HCT116 (cell line): ENCODE measurements at regions not wholly inside any gene's neighbourhood (a gene's known extent, or its start where the extent isn't known, plus 50 kb on each side); places are given as distances from the start of the nearest gene placed in this dataset.

Source experiments
- ATAC-seq: fragments of 200-7000 bp; cut with Tn5 transposase; 2 replicates; pipeline ENCODE4 v1.9.1; 2020; ENCODE audit warnings: mild to moderate bottlenecking, moderate library complexity
- BruUV-seq: library from RNA; stranded (reverse); fragments of 400-500 nt; replicated peaks from 2 replicates; lab custom pipeline; 2021; lab: Mats Ljungman, UMichigan
- CTCF ChIA-PET: fragments of 300-600 bp; sonication (Branson Sonifier 250); formaldehyde crosslinking; loops from one replicate; lab custom pipeline; 2021; ENCODE audit warnings: antibody characterized with exemption; lab: Charles Lee
- POLR2A ChIA-PET: fragments of 300-600, 350-600 bp; sonication (Branson Sonifier 250); formaldehyde crosslinking; loops from one replicate; lab custom pipeline; 2021; ENCODE audit warnings: antibody characterized with exemption; lab: Charles Lee
- RAD21 ChIA-PET, 2 experiments: fragments of 300-600 bp; sonication (Branson Sonifier 250); formaldehyde crosslinking; loops; one replicate each; lab custom pipeline; 2023; ENCODE audit warnings: low total read pairs in 2 of 2; ENCODE audit not compliant: uncharacterized antibody in 2 of 2, unreplicated experiment in 2 of 2, low non-redundant PET in 1 of 2; lab: Charles Lee
- DNase-seq: peaks from one replicate; pipeline ENCODE4 v3.0.0-alpha.2; 2010; ENCODE audit warnings: low read depth, low spot score
- H2AFZ ChIP-seq: fragments of 200-600 bp; shearing (Covaris generic), sonication (generic); 2 replicates; pipeline ENCODE4 v1.6.1; 2017; ENCODE audit warnings: low read depth, mixed run types, mixed read lengths, antibody characterized with exemption, low read length; ENCODE audit not compliant: poor library complexity, severe bottlenecking
- H3K27ac ChIP-seq: 2 replicates; pipeline ENCODE4 v1.5.1; 2012; ENCODE audit warnings: low read depth, low read length
- H3K27me3 ChIP-seq: fragments of 200-600 bp; sonication (generic); 2 replicates; pipeline ENCODE4 v1.6.1; 2016; ENCODE audit warnings: mixed run types, low read length, mixed read lengths; ENCODE audit not compliant: insufficient read depth
- H3K36me3 ChIP-seq, 2 experiments: fragments of 200-500 bp in 1 of 2; fragments of 200-600 bp in 1 of 2; sonication (Bioruptor generic) in 1 of 2; sonication (generic) in 1 of 2; 2 replicates each; pipeline versions ENCODE4 v1.5.1 to v1.6.1; 2014 to 2016; ENCODE audit warnings: low read length in 2 of 2, inconsistent platforms in 1 of 2, mixed read lengths in 1 of 2, mixed run types in 1 of 2; ENCODE audit not compliant: insufficient read depth in 2 of 2, control insufficient read depth in 1 of 2
- H3K4me1 ChIP-seq, 2 experiments: fragments of 200-600 bp in 1 of 2; sonication (generic) in 1 of 2; 2 replicates each; pipeline versions ENCODE4 v1.5.1 to v1.6.1; 2012 to 2017; ENCODE audit warnings: low read length in 2 of 2, inconsistent platforms in 1 of 2, mild to moderate bottlenecking in 1 of 2, mixed read lengths in 1 of 2, mixed run types in 1 of 2, moderate library complexity in 1 of 2; ENCODE audit not compliant: insufficient read depth in 2 of 2, control insufficient read depth in 1 of 2
- H3K4me2 ChIP-seq: fragments of 200-600 bp; sonication (generic); 2 replicates; pipeline ENCODE4 v1.6.1; 2017; ENCODE audit warnings: mixed run types, low read length, mixed read lengths
- H3K4me3 ChIP-seq, 2 experiments: fragments of 200-600 bp in 1 of 2; sonication (generic) in 1 of 2; replicated peaks in 1 of 2; 2 replicates each; pipeline ENCODE4 v1.5.1; 2011 to 2016; ENCODE audit warnings: low read length in 2 of 2, control low read depth in 1 of 2, low read depth in 1 of 2, mild to moderate bottlenecking in 1 of 2, mixed read lengths in 1 of 2, mixed run types in 1 of 2
- H3K79me2 ChIP-seq: fragments of 200-600 bp; sonication (generic); 2 replicates; pipeline ENCODE4 v1.6.1; 2017; ENCODE audit warnings: mild to moderate bottlenecking, mixed run types, low read length, moderate library complexity, mixed read lengths; ENCODE audit not compliant: insufficient read depth
- H3K9ac ChIP-seq: fragments of 200-600 bp; sonication (generic); 2 replicates; pipeline ENCODE4 v1.6.1; 2016; ENCODE audit warnings: low read length, mixed read lengths
- H3K9me2 ChIP-seq: fragments of 200-600 bp; sonication (generic), shearing (Covaris generic); 2 replicates; pipeline ENCODE4 v1.6.1; 2017; ENCODE audit warnings: mixed run types, mild to moderate bottlenecking, moderate library complexity; ENCODE audit not compliant: insufficient read depth
- H3K9me3 ChIP-seq, 2 experiments: fragments of 200-500 bp in 1 of 2; fragments of 200-600 bp in 1 of 2; sonication (Bioruptor generic) in 1 of 2; sonication (generic) in 1 of 2; 2 replicates each; pipeline ENCODE4 v1.6.1; 2014 to 2017; ENCODE audit warnings: low read length in 2 of 2, mixed read lengths in 2 of 2, inconsistent platforms in 1 of 2, low read depth in 1 of 2, mild to moderate bottlenecking in 1 of 2, mixed run types in 1 of 2, moderate library complexity in 1 of 2; ENCODE audit not compliant: control insufficient read depth in 1 of 2, insufficient read depth in 1 of 2
- H4K20me1 ChIP-seq: fragments of 200-600 bp; sonication (generic), shearing (Covaris generic); 2 replicates; pipeline ENCODE4 v1.6.1; 2017; ENCODE audit warnings: mixed run types, mild to moderate bottlenecking, moderate library complexity; ENCODE audit not compliant: insufficient read depth
- CBX3 ChIP-seq: IDR thresholded peaks from 2 replicates; pipeline ENCODE4 v1.6.1; 2012; ENCODE audit warnings: low read depth
- CEBPB ChIP-seq: IDR thresholded peaks from 2 replicates; pipeline ENCODE4 v1.6.1; 2012; ENCODE audit warnings: low read depth
- EZH2 ChIP-seq: fragments of 200-600 bp; sonication (generic); IDR thresholded peaks from 2 replicates; pipeline ENCODE4 v1.6.1; 2017; ENCODE audit warnings: antibody characterized with exemption, mixed run types
- EZH2phosphoT487 ChIP-seq: fragments of 200-600 bp; IDR thresholded peaks from 2 replicates; pipeline ENCODE4 v1.6.1; 2018; ENCODE audit warnings: antibody characterized with exemption, borderline replicate concordance
- FOSL1 ChIP-seq: IDR thresholded peaks from 2 replicates; pipeline ENCODE4 v1.6.1; 2012; ENCODE audit warnings: low read depth
- POLR2AphosphoS5 ChIP-seq: IDR thresholded peaks from 2 replicates; pipeline ENCODE4 v1.6.1; 2011; ENCODE audit warnings: mild to moderate bottlenecking, low read depth, low read length, moderate library complexity
- RAD21 ChIP-seq: IDR thresholded peaks from 2 replicates; pipeline ENCODE4 v1.6.1; 2012; ENCODE audit warnings: low read depth, mild to moderate bottlenecking
- REST ChIP-seq: IDR thresholded peaks from 2 replicates; pipeline ENCODE4 v1.6.1; 2012; ENCODE audit warnings: low read depth
- SRF ChIP-seq: IDR thresholded peaks from 2 replicates; pipeline ENCODE4 v1.6.1; 2012; ENCODE audit warnings: low read depth
- TCF7L2 ChIP-seq: IDR thresholded peaks from 2 replicates; pipeline ENCODE4 v1.7.0; 2011; ENCODE audit warnings: borderline replicate concordance, inconsistent platforms; ENCODE audit not compliant: insufficient read depth, insufficient read length; ENCODE audit errors: extremely low read depth
- YY1 ChIP-seq: IDR thresholded peaks from 2 replicates; pipeline ENCODE4 v1.6.1; 2011; ENCODE audit warnings: low read length, low read depth, moderate library complexity, mild to moderate bottlenecking; ENCODE audit not compliant: insufficient replicate concordance; ENCODE audit errors: extremely low read depth
- intact Hi-C: fragments of 100-400 bp; cut with micrococcal nuclease; formaldehyde crosslinking; loops from 2 replicates; pipeline ENCODE4 v1.10.0; 2022
- TF ChIP-seq, protein P1 (sequence below), 3 experiments: fragments of 200-600 bp in 1 of 3; sonication (generic) in 1 of 3; IDR thresholded peaks in 2 of 3; conservative IDR thresholded peaks in 1 of 3; 2 replicates each; pipeline ENCODE4 v1.5.1; 2012 to 2017; ENCODE audit warnings: low read depth in 2 of 3, low read length in 2 of 3, antibody characterized with exemption in 1 of 3, borderline replicate concordance in 1 of 3, control low read depth in 1 of 3, mild to moderate bottlenecking in 1 of 3, mixed read lengths in 1 of 3, mixed run types in 1 of 3, moderate library complexity in 1 of 3; ENCODE audit not compliant: insufficient read depth in 1 of 3

- CTCF ChIA-PET, result no interaction called here
Observed at GRCh38 chr18:75757951-75758350, 330.4 kb upstream of the SMIM21 start.

More at GRCh38 chr18:75757951-75758350, 330.4 kb upstream of the SMIM21 start:
- BruUV-seq, result no TSS peak
- ChIA-PET RAD21 (no interaction called here), POLR2A (no interaction called here)
- Histone ChIP-seq H3K4me3 (no peak overlapping the region), H3K4me1 (no peaks in the 10 kb centered on the region), H3K79me2 (no peaks in the 10 kb centered on the region), H3K9ac (no peak overlapping the region), H4K20me1 (no peaks in the 10 kb centered on the region), H3K9me3 (no peaks in the 10 kb centered on the region), H3K4me2 (no peak overlapping the region), H3K27me3 (0 out of 2 replicates have a peak, but pooled peaks cover 7% of the 10 kb centered on the region), H3K27ac (no peak overlapping the region), H3K9me2 (no peaks in the 10 kb centered on the region), H2AFZ (no peak overlapping the region), H3K36me3 (no peaks in the 10 kb centered on the region)
- TF ChIP-seq EZH2phosphoT487, result no peak
- no peak for TF ChIP-seq CEBPB
- no peak for TF ChIP-seq TCF7L2
- no peak for TF ChIP-seq FOSL1
- TF ChIP-seq, protein P1, sequence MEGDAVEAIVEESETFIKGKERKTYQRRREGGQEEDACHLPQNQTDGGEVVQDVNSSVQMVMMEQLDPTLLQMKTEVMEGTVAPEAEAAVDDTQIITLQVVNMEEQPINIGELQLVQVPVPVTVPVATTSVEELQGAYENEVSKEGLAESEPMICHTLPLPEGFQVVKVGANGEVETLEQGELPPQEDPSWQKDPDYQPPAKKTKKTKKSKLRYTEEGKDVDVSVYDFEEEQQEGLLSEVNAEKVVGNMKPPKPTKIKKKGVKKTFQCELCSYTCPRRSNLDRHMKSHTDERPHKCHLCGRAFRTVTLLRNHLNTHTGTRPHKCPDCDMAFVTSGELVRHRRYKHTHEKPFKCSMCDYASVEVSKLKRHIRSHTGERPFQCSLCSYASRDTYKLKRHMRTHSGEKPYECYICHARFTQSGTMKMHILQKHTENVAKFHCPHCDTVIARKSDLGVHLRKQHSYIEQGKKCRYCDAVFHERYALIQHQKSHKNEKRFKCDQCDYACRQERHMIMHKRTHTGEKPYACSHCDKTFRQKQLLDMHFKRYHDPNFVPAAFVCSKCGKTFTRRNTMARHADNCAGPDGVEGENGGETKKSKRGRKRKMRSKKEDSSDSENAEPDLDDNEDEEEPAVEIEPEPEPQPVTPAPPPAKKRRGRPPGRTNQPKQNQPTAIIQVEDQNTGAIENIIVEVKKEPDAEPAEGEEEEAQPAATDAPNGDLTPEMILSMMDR (IDR thresholded peaks at IDR 0.05 in 2 of 3, conservative IDR thresholded peaks at IDR 0.05 in 1 of 3; ENCODE audit: borderline replicate concordance in 1 of 3, insufficient read depth in 1 of 3, low read depth in 2 of 3, low read length in 2 of 3), result no peak
- TF ChIP-seq CBX3, result no peak
- no peak for TF ChIP-seq POLR2AphosphoS5
- TF ChIP-seq SRF, result no peak
- no peak for TF ChIP-seq REST
- TF ChIP-seq EZH2, result no peak
- no peak for TF ChIP-seq RAD21
- no peak for TF ChIP-seq YY1
- ATAC-seq (no peak), DNase-seq (no peak)
- intact Hi-C loops, result no loop called here
